Brain microvascular endothelial cell (primary cell): ENCODE measurements at regions not wholly inside any gene's neighbourhood (a gene's known extent, or its start where the extent isn't known, plus 50 kb on each side); places are given as distances from the start of the nearest gene placed in this dataset.

Source experiments
- DNase-seq: peaks from one replicate; pipeline ENCODE4 v3.0.0-alpha.2; 2020
- H3K27ac ChIP-seq: fragments of 250-450 bp; sonication (Bioruptor Pico); 2 replicates; pipeline ENCODE4 v1.5.1; 2020; ENCODE audit warnings: mild to moderate bottlenecking, moderate library complexity
- H3K27me3 ChIP-seq: fragments of 250-450 bp; sonication (Bioruptor Pico); replicated peaks from 2 replicates; pipeline ENCODE4 v1.5.1; 2020; ENCODE audit warnings: mild to moderate bottlenecking
- H3K36me3 ChIP-seq: fragments of 250-450 bp; sonication (Bioruptor Pico); replicated peaks from 2 replicates; pipeline ENCODE4 v1.5.1; 2020; ENCODE audit warnings: mild to moderate bottlenecking
- H3K4me3 ChIP-seq: 2 replicates; pipeline ENCODE4 v1.5.1; 2011; ENCODE audit warnings: low read depth, mild to moderate bottlenecking, control low read depth, low read length, moderate library complexity
- in situ Hi-C: cut with HindIII; loops from 2 replicates; pipeline ENCODE4 v1.10.0; 2017; ENCODE audit warnings: low sequenced_read_pairs, low pct_ligation_motif_present
- TF ChIP-seq, protein P1 (sequence below): IDR thresholded peaks from 2 replicates; pipeline ENCODE4 v1.5.1; 2011; ENCODE audit warnings: low read depth, mild to moderate bottlenecking, moderate library complexity, low read length, control low read depth, inconsistent platforms; ENCODE audit errors: missing control alignments

DNA sequence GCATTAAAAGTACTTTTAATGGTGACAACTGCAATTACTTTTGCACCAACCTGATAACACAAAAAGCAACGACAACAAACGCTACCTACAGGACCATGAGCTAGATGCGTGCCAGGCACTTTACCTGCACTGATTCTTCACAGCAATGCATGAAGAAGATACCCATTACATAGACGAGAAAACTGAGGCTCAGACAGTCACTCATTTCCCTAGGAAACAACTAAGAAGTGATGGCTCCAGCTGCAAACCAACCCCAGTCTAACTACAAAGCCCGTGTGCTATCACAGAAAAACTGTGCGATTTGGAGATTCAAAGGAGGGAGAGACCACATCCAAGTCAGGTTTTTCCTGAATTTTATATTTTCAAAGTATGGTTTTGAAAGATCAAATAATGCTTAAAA is 80.1 kb upstream of the TP53I11 start:
- no peak for DNase-seq
- Histone ChIP-seq H3K36me3 (no peaks in the 10 kb centered on the region), H3K4me3 (no peak overlapping the region), H3K27ac (no peak overlapping the region), H3K27me3 (peaks cover 2% of the 10 kb centered on the region)
- in situ Hi-C loops, result no loop called here
- TF ChIP-seq, protein P1, sequence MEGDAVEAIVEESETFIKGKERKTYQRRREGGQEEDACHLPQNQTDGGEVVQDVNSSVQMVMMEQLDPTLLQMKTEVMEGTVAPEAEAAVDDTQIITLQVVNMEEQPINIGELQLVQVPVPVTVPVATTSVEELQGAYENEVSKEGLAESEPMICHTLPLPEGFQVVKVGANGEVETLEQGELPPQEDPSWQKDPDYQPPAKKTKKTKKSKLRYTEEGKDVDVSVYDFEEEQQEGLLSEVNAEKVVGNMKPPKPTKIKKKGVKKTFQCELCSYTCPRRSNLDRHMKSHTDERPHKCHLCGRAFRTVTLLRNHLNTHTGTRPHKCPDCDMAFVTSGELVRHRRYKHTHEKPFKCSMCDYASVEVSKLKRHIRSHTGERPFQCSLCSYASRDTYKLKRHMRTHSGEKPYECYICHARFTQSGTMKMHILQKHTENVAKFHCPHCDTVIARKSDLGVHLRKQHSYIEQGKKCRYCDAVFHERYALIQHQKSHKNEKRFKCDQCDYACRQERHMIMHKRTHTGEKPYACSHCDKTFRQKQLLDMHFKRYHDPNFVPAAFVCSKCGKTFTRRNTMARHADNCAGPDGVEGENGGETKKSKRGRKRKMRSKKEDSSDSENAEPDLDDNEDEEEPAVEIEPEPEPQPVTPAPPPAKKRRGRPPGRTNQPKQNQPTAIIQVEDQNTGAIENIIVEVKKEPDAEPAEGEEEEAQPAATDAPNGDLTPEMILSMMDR, result no peak

DNA sequence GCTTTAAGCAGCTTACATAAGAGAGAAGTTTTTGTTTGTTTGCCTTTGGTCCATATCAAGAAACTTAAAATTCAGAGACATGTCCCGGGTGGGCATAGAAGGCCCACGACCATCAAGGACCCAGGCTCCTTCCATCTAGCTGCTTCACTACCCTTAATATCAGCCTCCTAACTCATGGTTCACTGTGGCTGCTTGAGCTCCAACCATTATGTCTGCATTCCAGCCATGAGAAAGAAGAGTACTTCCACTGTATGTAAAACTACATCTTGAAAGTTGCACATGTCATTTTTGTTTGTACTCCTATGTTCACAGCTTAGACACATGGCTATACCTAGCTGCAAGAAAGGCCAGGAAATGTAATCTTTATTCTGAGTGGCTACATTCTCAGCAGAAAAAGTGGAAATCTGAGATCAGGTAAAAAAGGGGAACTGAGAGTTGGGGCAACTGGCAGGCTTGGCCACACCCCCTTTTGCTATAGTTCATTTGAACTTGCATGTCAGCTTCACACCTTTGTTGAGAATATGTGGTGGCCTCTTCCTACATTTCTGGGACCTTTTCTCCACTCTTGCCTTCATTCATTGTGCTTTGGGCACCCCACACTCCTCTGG is 81.3 kb upstream of the TP53I11 start:
- DNase-seq, result no peak

DNA sequence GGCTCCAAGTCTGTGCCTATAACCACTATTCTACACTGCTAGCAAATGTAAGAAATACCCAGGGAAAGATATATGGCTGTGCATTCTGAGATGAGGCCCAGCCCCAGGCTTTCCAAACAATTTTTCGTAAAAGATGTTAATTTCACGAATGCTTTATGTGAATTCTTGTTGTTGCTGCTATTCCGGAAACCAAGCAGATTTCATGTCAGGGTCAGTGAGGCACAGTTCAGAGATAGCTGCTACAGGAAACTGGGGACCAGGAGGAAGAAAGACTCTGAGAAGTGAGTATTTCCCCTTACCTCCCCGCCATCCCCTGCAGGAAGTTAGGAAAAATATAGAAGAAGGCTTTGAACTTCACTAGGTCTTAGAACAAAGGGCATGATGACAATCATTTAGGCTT is 84.7 kb upstream of the TP53I11 start:
- TF ChIP-seq, protein P1, result no peak
- in situ Hi-C loops, result no loop called here
- H3K27me3 ChIP-seq, result no peaks in the 10 kb centered on the region

More for the DNA sequence above, 81.3 kb upstream of the TP53I11 start:
- no peaks in the 10 kb centered on the region for H3K36me3 ChIP-seq
- H3K27ac ChIP-seq, result no peak overlapping the region
- no peak overlapping the region for H3K4me3 ChIP-seq
- in situ Hi-C loops, result no loop called here
- TF ChIP-seq, protein P1, result no peak
- H3K27me3 ChIP-seq, result peaks cover 2% of the 10 kb centered on the region

DNA sequence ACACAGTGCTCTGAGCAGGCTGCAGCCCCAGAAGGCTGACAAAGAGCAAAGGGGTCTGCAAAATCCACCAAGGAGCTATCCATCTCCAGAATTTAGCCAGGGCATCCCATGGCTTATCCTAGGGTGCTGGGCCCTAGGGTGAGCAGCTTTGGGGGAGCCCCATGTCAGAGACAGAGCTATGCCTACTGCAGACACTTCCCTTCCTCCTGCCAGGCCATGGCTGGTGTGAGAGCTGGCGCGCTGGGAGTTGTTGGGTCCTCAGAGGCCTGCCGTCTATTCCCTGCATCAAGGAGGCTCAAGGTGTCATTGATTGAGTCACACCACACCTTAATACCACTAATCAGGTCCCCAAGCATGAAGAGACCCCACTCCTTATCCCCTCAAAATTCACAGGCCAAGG is 85.3 kb upstream of the TP53I11 start:
- Histone ChIP-seq H3K4me3 (no peak overlapping the region), H3K27ac (no peak overlapping the region), H3K36me3 (no peaks in the 10 kb centered on the region), H3K27me3 (no peaks in the 10 kb centered on the region)
- in situ Hi-C loops, result no loop called here
- TF ChIP-seq, protein P1, result no peak
- no peak for DNase-seq

More for the DNA sequence above, 84.7 kb upstream of the TP53I11 start:
- Histone ChIP-seq H3K4me3 (no peak overlapping the region), H3K27ac (no peak overlapping the region), H3K36me3 (no peaks in the 10 kb centered on the region)
- no peak for DNase-seq

DNA sequence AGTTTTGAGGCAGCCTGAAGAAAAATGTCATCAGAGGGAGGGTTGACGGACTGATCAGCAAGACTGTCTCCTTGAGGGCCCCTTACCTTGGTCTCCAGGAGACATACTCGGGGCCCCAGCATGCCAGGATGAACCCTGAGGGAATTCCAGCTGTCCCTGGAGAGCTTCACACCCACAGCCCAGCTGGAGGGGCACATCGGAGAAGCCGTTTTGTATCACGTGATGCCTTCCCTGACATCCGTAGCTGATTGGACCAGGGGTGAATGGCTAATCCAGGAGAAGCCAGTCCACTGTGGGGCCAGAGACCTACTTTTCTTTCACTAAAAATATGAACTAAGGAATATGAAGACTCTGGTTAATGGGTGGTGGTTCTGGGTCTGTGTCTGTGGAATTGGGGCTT is 86.0 kb upstream of the TP53I11 start:
- in situ Hi-C loops, result no loop called here
- no peaks in the 10 kb centered on the region for H3K27me3 ChIP-seq

More for the DNA sequence above, 86.0 kb upstream of the TP53I11 start:
- DNase-seq, result no peak
- Histone ChIP-seq H3K36me3 (no peaks in the 10 kb centered on the region), H3K27ac (no peak overlapping the region), H3K4me3 (no peak overlapping the region)
- TF ChIP-seq, protein P1, result no peak
